Spinal cord (tissue), 9 donors: ENCODE measurements at regions not wholly inside any gene's neighbourhood (a gene's known extent, or its start where the extent isn't known, plus 50 kb on each side); places are given as distances from the start of the nearest gene placed in this dataset.

Experiments used
- DNase-seq, 6 donors: peaks; one replicate each; pipeline versions ENCODE4 v3.0.0 to v3.0.0-alpha.2; 2013 to 2015; ENCODE audit warnings: low spot score in 6 of 6, low read depth in 4 of 6
- H3K27ac ChIP-seq: one replicate; pipeline ENCODE4 v1.5.1; 2013; ENCODE audit warnings: low read depth, low read length, control low read depth
- H3K27me3 ChIP-seq: one replicate; pipeline ENCODE4 v1.6.1; 2013; ENCODE audit warnings: low read length; ENCODE audit not compliant: control insufficient read depth, insufficient read depth
- H3K36me3 ChIP-seq: one replicate; pipeline ENCODE4 v1.6.1; 2013; ENCODE audit warnings: low read length; ENCODE audit not compliant: control insufficient read depth, insufficient read depth
- H3K4me1 ChIP-seq: one replicate; pipeline ENCODE4 v1.6.1; 2013; ENCODE audit warnings: low read length; ENCODE audit not compliant: control insufficient read depth, insufficient read depth
- H3K4me3 ChIP-seq: one replicate; pipeline ENCODE4 v1.5.1; 2013; ENCODE audit warnings: low read depth, low read length, control low read depth
- H3K9me3 ChIP-seq: one replicate; pipeline ENCODE4 v1.6.1; 2013; ENCODE audit warnings: low read length; ENCODE audit not compliant: control insufficient read depth, insufficient read depth
- WGBS: methylation state at CpG from one replicate; pipeline ENCODE4 v1.1.5; 2013; ENCODE audit warnings: missing lambda C conversion rate; ENCODE audit not compliant: insufficient coverage; 5-methylcytosine and 5-hydroxymethylcytosine counted together
- donor health status: healthy.

GRCh38 chr2:75808793-75809535, 98.2 kb upstream of the GCFC2 start:
- H3K4me1 ChIP-seq = no peaks in the 10 kb centered on the region
- H3K9me3 ChIP-seq = no peaks in the 10 kb centered on the region
- H3K4me3 ChIP-seq = no peak overlapping the region
- H3K27me3 ChIP-seq = no peaks in the 10 kb centered on the region
- WGBS = 67% methylated on average over 1 of the region's 4 CpGs
- no peaks in the 10 kb centered on the region for H3K36me3 ChIP-seq
- DNase-seq = peak in 1 of 6 donors; percentile 4
- no peak overlapping the region for H3K27ac ChIP-seq

- Histone ChIP-seq H3K4me1 (no peaks in the 10 kb centered on the region), H3K36me3 (no peaks in the 10 kb centered on the region), H3K4me3 (no peak overlapping the region), H3K27ac (no peak overlapping the region), H3K9me3 (no peaks in the 10 kb centered on the region), H3K27me3 (no peaks in the 10 kb centered on the region)
- DNase-seq = no peak
- 100% methylated on average over 2 of the region's 2 CpGs for WGBS
Observed at GRCh38 chr2:75807992-75808391, 97.3 kb upstream of the GCFC2 start.

- no peaks in the 10 kb centered on the region for H3K36me3 ChIP-seq
- no peaks in the 10 kb centered on the region for H3K27me3 ChIP-seq
- no peak for DNase-seq
- no peak overlapping the region for H3K4me3 ChIP-seq
- no peaks in the 10 kb centered on the region for H3K4me1 ChIP-seq
- H3K27ac ChIP-seq = no peak overlapping the region
- no peaks in the 10 kb centered on the region for H3K9me3 ChIP-seq
- WGBS = no CpG with 5 or more reads among the region's 2 CpGs
Observed at GRCh38 chr2:75801234-75801982, 90.7 kb upstream of the GCFC2 start.

- Histone ChIP-seq H3K4me1 (no peaks in the 10 kb centered on the region), H3K9me3 (no peaks in the 10 kb centered on the region), H3K27ac (no peak overlapping the region), H3K27me3 (no peaks in the 10 kb centered on the region), H3K36me3 (no peaks in the 10 kb centered on the region), H3K4me3 (no peak overlapping the region)
- 75% methylated on average over 8 of the region's 8 CpGs for WGBS
- DNase-seq = no peak
Observed at GRCh38 chr2:75800456-75800855, 89.7 kb upstream of the GCFC2 start.

- no peaks in the 10 kb centered on the region for H3K27me3 ChIP-seq
- H3K4me1 ChIP-seq = no peaks in the 10 kb centered on the region
- no peak for DNase-seq
- H3K9me3 ChIP-seq = no peaks in the 10 kb centered on the region
- no peak overlapping the region for H3K27ac ChIP-seq
- no peak overlapping the region for H3K4me3 ChIP-seq
- WGBS = 61% methylated on average over 4 of the region's 4 CpGs
- H3K36me3 ChIP-seq = no peaks in the 10 kb centered on the region
Observed at GRCh38 chr2:75799859-75800258, 89.1 kb upstream of the GCFC2 start.

GRCh38 chr2:75798569-75798968, 87.9 kb upstream of the GCFC2 start:
- 53% methylated on average over 3 of the region's 4 CpGs for WGBS

GRCh38 chr2:75792996-75793395, 82.3 kb upstream of the GCFC2 start:
- no peak overlapping the region for H3K4me3 ChIP-seq
- no CpG with 5 or more reads among the region's 1 CpG for WGBS
- H3K9me3 ChIP-seq = no peaks in the 10 kb centered on the region
- no peaks in the 10 kb centered on the region for H3K27me3 ChIP-seq
- no peak overlapping the region for H3K27ac ChIP-seq
- no peak for DNase-seq
- H3K36me3 ChIP-seq = no peaks in the 10 kb centered on the region
- H3K4me1 ChIP-seq = peaks cover 4% of the 10 kb centered on the region

More at GRCh38 chr2:75798569-75798968, 87.9 kb upstream of the GCFC2 start:
- H3K27me3 ChIP-seq = no peaks in the 10 kb centered on the region
- H3K4me3 ChIP-seq = no peak overlapping the region
- H3K36me3 ChIP-seq = no peaks in the 10 kb centered on the region
- no peaks in the 10 kb centered on the region for H3K9me3 ChIP-seq
- H3K27ac ChIP-seq = no peak overlapping the region
- H3K4me1 ChIP-seq = no peaks in the 10 kb centered on the region
- DNase-seq = peak in 2 of 6 donors; percentile 57 to 80

- Histone ChIP-seq H3K4me3 (no peak overlapping the region), H3K27ac (no peak overlapping the region), H3K4me1 (peaks cover 4% of the 10 kb centered on the region), H3K36me3 (no peaks in the 10 kb centered on the region), H3K27me3 (no peaks in the 10 kb centered on the region), H3K9me3 (no peaks in the 10 kb centered on the region)
- no peak for DNase-seq
- WGBS = 97% methylated on average over 3 of the region's 4 CpGs
Observed at GRCh38 chr2:75792146-75792545, 81.4 kb upstream of the GCFC2 start.

GRCh38 chr2:75790814-75791467, 80.2 kb upstream of the GCFC2 start:
- 100% methylated on average over 1 of the region's 1 CpG for WGBS
- Histone ChIP-seq H3K36me3 (no peaks in the 10 kb centered on the region), H3K4me1 (peaks cover 4% of the 10 kb centered on the region), H3K27ac (no peak overlapping the region), H3K9me3 (no peaks in the 10 kb centered on the region), H3K27me3 (no peaks in the 10 kb centered on the region), H3K4me3 (no peak overlapping the region)
- DNase-seq = no peak
